ENCODE measurements at regions not wholly inside any gene's neighbourhood (a gene's known extent, or its start where the extent isn't known, plus 50 kb on each side); places are given as distances from the start of the nearest gene placed in this dataset.

DNA sequence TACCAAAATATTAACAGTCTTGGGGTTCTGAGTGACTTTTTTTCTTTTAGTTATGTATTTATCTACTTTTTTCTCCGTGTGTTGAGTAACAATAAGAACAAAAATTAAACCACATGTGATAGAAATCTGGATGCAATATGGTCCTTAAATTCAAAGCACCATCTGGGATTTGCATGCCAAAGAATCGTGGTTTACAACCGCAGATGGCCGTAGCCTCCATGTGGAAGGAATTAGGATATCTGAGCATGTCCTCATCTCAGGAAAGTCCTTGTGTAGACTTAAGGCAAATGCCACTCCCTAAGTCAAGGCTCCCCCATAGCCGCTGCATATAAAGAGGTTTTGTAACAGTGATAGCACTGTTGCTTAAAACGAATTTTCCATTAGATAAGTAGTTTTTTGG, 304.0 kb downstream of the ZEB1 start:
- no peak overlapping the region for H3K4me3 Mint-ChIP-seq
- Histone ChIP-seq H3K9me2 (ENCODE audit: insufficient read depth) (peaks cover 3% of the 10 kb centered on the region; the same call in 1 of the 2 replicates), H3K27me3 (ENCODE audit: insufficient read depth) (no peaks in the 10 kb centered on the region), H3F3A (replicated peaks; ENCODE audit: low read depth) (no peaks in the 10 kb centered on the region), H3K4me2 (no peak overlapping the region), H3K79me2 (replicated peaks; ENCODE audit: insufficient read depth) (no peaks in the 10 kb centered on the region), H2AFZ (no peak overlapping the region), H3K4me3 (no peak overlapping the region), H3K27ac (ENCODE audit: low read depth) (no peak overlapping the region), H4K20me1 (replicated peaks; ENCODE audit: insufficient read depth) (no peaks in the 10 kb centered on the region), H3K4me1 (ENCODE audit: insufficient read depth) (no peaks in the 10 kb centered on the region), H3K36me3 (ENCODE audit: insufficient read depth) (peaks cover 6% of the 10 kb centered on the region; the same call in 1 of the 2 replicates)
- no peak for TF ChIP-seq STAT1 (IDR thresholded peaks at IDR 0.05; ENCODE audit: unreplicated experiment)
- TF ChIP-seq ZNF331 (CRISPR knock-in tag; IDR thresholded peaks at IDR 0.05; ENCODE audit: low read depth), result no peak
- no peak for TF ChIP-seq EZH2 (IDR thresholded peaks at IDR 0.05; ENCODE audit: low read depth, unreplicated experiment)
- TF ChIP-seq, protein P1, sequence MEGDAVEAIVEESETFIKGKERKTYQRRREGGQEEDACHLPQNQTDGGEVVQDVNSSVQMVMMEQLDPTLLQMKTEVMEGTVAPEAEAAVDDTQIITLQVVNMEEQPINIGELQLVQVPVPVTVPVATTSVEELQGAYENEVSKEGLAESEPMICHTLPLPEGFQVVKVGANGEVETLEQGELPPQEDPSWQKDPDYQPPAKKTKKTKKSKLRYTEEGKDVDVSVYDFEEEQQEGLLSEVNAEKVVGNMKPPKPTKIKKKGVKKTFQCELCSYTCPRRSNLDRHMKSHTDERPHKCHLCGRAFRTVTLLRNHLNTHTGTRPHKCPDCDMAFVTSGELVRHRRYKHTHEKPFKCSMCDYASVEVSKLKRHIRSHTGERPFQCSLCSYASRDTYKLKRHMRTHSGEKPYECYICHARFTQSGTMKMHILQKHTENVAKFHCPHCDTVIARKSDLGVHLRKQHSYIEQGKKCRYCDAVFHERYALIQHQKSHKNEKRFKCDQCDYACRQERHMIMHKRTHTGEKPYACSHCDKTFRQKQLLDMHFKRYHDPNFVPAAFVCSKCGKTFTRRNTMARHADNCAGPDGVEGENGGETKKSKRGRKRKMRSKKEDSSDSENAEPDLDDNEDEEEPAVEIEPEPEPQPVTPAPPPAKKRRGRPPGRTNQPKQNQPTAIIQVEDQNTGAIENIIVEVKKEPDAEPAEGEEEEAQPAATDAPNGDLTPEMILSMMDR (conservative IDR thresholded peaks at IDR 0.05; ENCODE audit: low read depth in 2 of 2), result peak in 1 of 2 experiments; percentile 9; a peak in 1 of 4 replicates
- TF ChIP-seq REST (IDR thresholded peaks at IDR 0.05; ENCODE audit: unreplicated experiment), result no peak
- TF ChIP-seq EZH2phosphoT487 (IDR thresholded peaks at IDR 0.05; ENCODE audit: unreplicated experiment), result no peak
- TF ChIP-seq, protein P2, sequence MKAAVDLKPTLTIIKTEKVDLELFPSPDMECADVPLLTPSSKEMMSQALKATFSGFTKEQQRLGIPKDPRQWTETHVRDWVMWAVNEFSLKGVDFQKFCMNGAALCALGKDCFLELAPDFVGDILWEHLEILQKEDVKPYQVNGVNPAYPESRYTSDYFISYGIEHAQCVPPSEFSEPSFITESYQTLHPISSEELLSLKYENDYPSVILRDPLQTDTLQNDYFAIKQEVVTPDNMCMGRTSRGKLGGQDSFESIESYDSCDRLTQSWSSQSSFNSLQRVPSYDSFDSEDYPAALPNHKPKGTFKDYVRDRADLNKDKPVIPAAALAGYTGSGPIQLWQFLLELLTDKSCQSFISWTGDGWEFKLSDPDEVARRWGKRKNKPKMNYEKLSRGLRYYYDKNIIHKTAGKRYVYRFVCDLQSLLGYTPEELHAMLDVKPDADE (IDR thresholded peaks at IDR 0.05), result no peak
- no peak for TF ChIP-seq ZNF114 (CRISPR knock-in tag; IDR thresholded peaks at IDR 0.05)
- peaks cover 25% of the 10 kb centered on the region; the same call in 2 of the 3 replicates for H3K36me3 Mint-ChIP-seq (ENCODE audit: low read depth)
- DNase-seq (ENCODE audit: low spot score), result peak; percentile 28
- H3K27ac Mint-ChIP-seq, result no peak overlapping the region
- peaks cover 4% of the 10 kb centered on the region for H3K27me3 Mint-ChIP-seq (ENCODE audit: insufficient read depth, low read depth, poor library complexity)
- no peak for ATAC-seq
- peaks cover 13% of the 10 kb centered on the region for H3K4me1 Mint-ChIP-seq
- peaks cover 31% of the 10 kb centered on the region for H3K9me3 Mint-ChIP-seq

DNA sequence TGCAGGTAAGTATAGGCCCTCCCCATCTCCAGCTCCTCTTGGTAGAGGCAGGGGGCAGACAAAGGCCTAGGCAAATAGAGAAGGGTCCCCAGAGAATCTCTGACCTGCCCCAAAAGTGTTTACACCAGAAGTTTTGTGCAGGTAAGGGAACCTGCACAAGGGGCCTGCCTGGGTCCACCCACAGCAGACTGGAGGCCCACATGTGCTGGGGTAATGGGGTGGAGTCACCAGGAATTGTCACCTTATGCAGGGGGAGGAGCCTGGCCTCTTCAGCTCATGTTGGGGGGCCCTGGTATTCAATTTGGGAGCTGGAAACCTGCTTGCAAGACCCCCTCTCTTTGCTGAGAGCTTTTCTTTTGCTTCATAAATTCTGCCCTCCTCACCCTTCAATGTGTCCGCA, 302.7 kb downstream of the ZEB1 start:
- H3K4me1 Mint-ChIP-seq, result peaks cover 13% of the 10 kb centered on the region
- H3K4me3 Mint-ChIP-seq, result no peak overlapping the region
- peaks cover 24% of the 10 kb centered on the region for H3K9me3 Mint-ChIP-seq
- ATAC-seq (no peak), DNase-seq (ENCODE audit: low spot score) (no peak)
- H3K27ac Mint-ChIP-seq, result no peak overlapping the region
- peaks cover 3% of the 10 kb centered on the region; the same call in 1 of the 2 replicates for H3K9me2 ChIP-seq (ENCODE audit: insufficient read depth)
- no peaks in the 10 kb centered on the region for H3K4me1 ChIP-seq (ENCODE audit: insufficient read depth)
- peaks cover 4% of the 10 kb centered on the region for H3K27me3 Mint-ChIP-seq (ENCODE audit: insufficient read depth, low read depth, poor library complexity)
- no peaks in the 10 kb centered on the region for H4K20me1 ChIP-seq (replicated peaks; ENCODE audit: insufficient read depth)
- no peak overlapping the region for H3K27ac ChIP-seq (ENCODE audit: low read depth)
- H3K27me3 ChIP-seq (ENCODE audit: insufficient read depth), result no peaks in the 10 kb centered on the region
- H3K36me3 ChIP-seq (ENCODE audit: insufficient read depth), result 0 out of 2 replicates have a peak, but pooled peaks cover 6% of the 10 kb centered on the region
- H3K36me3 Mint-ChIP-seq (ENCODE audit: low read depth), result peaks cover 21% of the 10 kb centered on the region; the same call in 2 of the 3 replicates
- no peaks in the 10 kb centered on the region for H3K79me2 ChIP-seq (replicated peaks; ENCODE audit: insufficient read depth)
- H3F3A ChIP-seq (replicated peaks; ENCODE audit: low read depth), result no peaks in the 10 kb centered on the region
- H3K4me3 ChIP-seq, result no peak overlapping the region
- no peak overlapping the region for H3K4me2 ChIP-seq
- H2AFZ ChIP-seq, result no peak overlapping the region
- no peak for TF ChIP-seq JUNB (IDR thresholded peaks at IDR 0.05; ENCODE audit: unreplicated experiment)
- TF ChIP-seq, protein P1 (conservative IDR thresholded peaks at IDR 0.05; ENCODE audit: low read depth in 2 of 2), result no peak

Measured in GM23338 (cell line).